ENCODE measurements at regions not wholly inside any gene's neighbourhood (a gene's known extent, or its start where the extent isn't known, plus 50 kb on each side); places are given as distances from the start of the nearest gene placed in this dataset.
"Not testable (repeated sequence)": the region's sequence is repeated elsewhere in the genome, so short reads cannot be mapped to it uniquely, and the experiment has no call there.

- DNase-seq (ENCODE audit: low read depth in 2 of 2) = no peak
Measured at GRCh38 chr1:212495766-212496494, 63.2 kb downstream of the NENF start.

GRCh38 chr1:212496682-212497081, 64.0 kb downstream of the NENF start:
- DNase-seq (ENCODE audit: low read depth in 2 of 2) = no peak

- DNase-seq (ENCODE audit: low read depth in 2 of 2) = no peak
Measured at GRCh38 chr1:212497553-212497952, 64.8 kb downstream of the NENF start.

DNA sequence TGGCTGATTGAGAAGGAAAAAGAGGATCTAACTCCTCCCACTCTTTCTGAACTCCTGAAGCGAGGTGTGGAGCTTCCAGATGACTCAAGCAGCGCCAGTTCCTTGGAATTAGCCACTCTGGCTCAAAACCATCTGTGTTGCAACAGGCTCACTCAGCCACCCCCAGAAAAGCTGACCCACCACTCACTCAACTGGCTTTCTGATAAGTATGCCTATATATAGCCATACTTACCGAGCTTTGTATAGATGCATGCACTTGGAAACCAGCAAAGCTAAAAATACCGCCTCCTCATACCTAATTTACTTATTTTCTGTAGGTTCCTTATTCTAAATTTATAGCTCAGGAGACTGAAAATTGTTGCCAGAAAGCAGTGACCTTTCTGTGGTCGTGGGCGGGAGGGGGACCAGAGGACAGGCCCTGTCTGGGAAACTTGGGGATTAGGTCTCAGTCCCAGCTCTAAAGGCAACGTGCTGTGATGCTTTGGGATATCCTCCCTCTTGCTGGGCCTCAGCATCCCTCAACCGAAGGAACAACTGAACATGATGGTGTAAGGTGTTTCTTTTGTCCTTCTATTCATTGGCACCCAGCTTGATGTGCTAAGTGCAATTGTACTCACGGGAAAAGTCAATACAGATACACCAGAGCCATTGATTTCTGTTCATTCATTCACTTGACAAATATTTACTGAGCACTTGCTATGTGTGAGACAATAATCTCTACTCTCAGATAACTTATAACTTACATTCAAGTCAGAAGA, 65.7 kb downstream of the NENF start:
- no peak for DNase-seq (ENCODE audit: low read depth in 2 of 2)

DNA sequence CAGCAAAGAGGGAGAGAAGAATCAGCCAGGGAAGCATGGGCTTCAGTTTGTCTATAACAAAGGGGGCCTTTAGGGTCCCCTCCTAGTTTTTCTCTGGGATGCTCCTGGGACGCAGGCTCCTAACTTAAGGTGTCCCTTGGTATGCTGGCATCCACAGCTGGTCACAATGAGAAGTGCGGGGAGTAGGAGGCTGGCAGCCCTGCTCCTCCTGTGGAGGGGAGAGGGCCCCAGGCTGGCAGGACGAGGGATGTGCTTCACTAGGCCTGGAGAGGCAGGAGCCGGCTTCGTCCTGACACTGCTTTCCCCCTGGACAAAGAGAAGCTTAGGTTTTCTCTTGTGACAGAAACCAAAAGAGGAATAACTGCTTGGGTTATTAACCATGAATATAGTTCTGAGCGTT, 67.6 kb downstream of the NENF start:
- DNase-seq (ENCODE audit: low read depth in 2 of 2) = no peak

DNA sequence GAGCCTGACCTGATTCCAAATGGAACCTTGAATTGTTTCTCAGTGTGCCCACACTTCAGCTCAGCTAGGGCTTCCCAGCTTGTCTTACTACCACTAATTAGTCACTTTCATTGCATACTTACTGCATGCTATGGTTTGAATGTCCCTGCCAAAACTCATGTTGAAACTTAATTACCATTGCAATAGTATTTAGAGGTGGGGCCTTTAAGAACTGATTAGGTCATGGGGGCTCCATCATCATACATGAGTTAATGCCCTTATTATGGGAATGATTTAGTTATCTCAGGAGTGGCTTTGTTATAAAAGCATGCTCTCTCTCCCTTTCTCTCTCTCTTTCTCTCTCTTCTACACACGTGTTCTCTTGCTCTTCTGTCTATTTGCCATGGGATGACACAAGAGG, 68.3 kb downstream of the NENF start:
- no peak for DNase-seq (ENCODE audit: low read depth in 2 of 2)

GRCh38 chr1:212503714-212504113, 71.0 kb downstream of the NENF start:
- DNase-seq (ENCODE audit: low read depth in 2 of 2) = no peak

DNA sequence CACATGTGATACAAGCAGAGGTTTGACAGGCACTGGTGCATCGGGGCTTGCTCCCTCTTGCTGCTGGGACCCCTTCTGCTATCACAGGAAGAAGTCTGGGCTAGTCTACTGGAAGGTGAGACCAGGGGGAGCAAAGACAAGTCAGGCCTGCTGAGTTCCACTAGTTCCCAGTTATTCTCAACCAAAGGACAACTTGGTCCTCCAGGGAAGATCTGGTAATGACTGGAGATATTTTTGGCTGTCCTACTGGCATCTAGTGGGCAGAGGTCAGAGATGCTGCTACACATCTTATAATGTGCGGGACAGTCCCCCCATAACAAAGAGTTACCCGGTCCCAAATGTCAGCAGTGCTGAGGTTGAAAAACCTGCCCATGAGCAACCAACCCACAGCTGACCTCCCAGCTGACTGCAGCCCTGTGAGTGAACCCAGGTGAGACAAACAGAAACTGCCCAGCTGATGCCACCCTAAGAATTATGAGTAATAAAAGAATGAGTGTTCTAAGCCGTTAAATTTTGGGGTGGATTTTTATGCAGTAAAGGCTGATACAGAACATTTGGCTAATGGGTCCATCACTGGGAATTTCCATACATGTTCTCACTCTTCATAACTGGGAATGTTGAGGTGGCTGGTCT, 71.6 kb downstream of the NENF start:
- no peak for DNase-seq (ENCODE audit: low read depth in 2 of 2)

GRCh38 chr1:212506666-212507065, 73.9 kb downstream of the NENF start:
- no peak for DNase-seq (ENCODE audit: low read depth in 2 of 2)

- no peak for DNase-seq (ENCODE audit: low read depth in 2 of 2)
Measured at GRCh38 chr1:212507369-212507768, 74.6 kb downstream of the NENF start.

- DNase-seq (ENCODE audit: low read depth in 2 of 2) = no peak
Measured at GRCh38 chr1:212512816-212513559, 80.3 kb downstream of the NENF start.

DNA sequence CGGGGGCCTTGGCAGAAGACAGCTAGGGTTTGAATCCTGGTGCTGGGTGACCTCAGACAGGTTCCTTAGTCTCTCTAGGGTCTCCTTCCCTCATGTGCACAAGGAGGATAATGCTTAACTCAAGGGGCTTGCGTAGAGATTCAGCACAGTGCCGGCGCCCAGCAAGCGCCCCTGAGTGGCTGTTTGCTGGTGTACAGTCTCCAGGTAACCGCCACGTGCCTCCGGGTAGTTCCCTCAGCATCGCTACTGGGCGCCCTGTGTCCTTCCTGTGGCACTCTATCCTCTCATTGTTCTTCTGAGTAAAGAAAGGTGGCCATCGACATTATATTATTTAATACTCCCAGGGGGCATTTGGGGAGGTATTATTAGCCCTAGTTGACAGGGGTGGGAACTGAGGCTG, 80.9 kb downstream of the NENF start:
- DNase-seq (ENCODE audit: low read depth in 2 of 2) = no peak

DNA sequence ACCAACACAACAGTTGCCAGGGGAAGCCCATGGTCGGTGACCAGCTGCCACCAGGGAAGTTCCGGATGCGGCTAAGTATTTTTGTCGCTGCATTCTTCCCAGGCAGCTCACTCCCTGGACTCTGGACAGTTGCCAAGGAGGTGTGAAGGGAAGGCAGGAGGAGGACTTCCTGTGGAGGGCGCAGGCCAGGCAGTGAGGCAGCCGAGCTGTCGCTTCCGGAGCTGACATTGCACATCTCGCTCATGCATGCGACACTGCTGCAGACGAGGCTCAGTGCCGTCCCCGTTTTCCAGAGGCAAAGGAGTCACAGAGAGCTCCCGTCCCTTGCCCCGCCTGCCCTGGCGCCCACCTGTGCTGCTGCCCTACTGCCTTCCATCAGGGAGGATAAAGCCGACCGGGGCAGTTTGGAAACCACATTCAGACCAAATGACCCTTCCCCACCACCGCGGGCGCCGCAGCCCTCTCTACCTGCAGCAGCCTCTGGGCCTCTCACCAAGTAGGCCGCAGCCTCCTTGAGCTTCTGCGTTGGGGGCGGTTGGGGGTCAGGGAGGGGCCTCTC, 81.4 kb downstream of the NENF start:
- peak; percentile 58 to 87 for DNase-seq (ENCODE audit: low read depth in 2 of 2)

GRCh38 chr1:212514782-212515181, 82.1 kb downstream of the NENF start:
- DNase-seq (ENCODE audit: low read depth in 2 of 2) = no peak

- no peak for DNase-seq (ENCODE audit: low read depth in 2 of 2)
Measured at GRCh38 chr1:212515329-212515760, 82.6 kb downstream of the NENF start.

DNA sequence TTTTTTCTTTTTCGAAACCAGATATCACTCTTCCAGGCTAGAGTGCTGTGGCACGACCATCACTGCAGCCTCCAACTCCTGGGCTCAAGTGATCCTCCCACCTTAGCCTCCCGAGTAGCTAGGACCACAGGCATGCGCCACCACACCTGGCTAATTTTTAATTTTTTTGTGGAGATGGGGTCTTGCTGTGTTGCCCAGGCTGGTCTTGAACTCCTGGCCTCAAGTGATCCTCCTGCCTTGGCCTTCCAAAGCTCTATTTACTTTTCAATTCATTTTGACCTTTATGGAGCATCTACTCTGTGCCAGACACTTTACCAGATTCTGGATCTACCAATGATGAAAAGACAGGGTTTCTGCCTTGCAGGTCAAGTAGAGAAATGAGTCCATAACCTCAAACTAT, 83.3 kb downstream of the NENF start:
- DNase-seq (ENCODE audit: low read depth in 2 of 2) = not testable (repeated sequence)

DNA sequence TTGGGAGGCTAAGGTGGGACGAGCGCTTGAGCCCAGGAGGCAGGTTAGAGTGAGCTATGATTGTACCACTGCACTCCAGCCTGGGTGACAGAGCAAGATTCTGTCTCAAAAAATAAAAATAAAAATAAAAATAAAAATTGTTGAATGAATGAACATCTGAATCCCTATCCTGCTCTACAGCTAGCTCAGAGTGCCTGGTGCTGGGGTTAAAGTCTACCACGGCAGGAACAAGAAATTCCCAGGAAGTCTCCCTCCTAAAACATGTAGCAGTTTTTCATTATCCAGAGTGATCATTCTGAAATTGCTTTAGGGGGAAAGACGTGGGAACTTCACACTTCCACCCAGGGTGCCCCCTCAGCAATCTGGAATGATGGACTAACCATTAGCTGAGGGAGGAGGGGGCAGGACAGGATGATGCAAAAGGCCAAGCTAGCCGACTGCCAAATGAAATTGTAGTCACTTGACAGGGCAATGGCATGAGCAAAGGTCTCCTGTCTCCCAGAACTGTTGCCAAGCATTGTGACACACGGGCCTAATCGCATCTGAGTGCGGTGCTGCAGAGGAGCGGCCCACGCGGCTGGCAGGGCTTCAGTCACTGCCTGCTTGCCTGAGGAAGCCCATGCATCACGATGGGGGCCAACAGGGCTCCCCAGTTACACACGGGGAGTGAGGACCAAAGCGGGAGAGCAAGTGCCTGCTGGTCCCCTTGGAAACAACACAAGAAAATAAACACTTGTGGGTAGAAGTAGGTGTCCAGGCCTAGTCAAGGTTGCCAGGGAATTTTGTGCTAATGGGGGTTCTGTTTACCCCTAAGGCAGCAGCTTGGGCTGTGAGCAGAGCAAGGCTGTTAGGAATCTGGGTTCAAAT, 85.7 kb downstream of the NENF start:
- DNase-seq (ENCODE audit: low read depth in 2 of 2) = peak in 1 of 2 donors; percentile 76

GRCh38 chr1:212519131-212519530, 86.4 kb downstream of the NENF start:
- no peak for DNase-seq (ENCODE audit: low read depth in 2 of 2)

DNA sequence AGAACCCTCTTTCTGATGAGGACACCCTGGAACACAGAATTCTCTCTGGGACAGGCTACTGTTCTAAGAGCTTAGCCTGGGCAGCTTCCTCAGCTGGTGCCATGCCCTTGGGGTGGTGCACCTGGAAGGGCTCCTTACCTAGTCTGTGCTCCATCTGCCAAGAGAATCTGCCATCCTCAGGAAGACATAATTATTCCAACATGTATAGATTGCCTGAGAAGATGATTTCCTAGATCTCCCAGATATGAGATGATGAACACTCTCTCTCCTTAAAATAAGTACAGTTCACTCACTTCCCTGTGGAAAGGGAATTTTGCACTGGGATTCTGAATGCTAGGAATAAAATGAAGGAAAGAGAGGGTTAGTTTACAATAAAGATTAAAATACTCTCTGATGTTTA, 87.6 kb downstream of the NENF start:
- DNase-seq (ENCODE audit: low read depth in 2 of 2) = no peak

DNA sequence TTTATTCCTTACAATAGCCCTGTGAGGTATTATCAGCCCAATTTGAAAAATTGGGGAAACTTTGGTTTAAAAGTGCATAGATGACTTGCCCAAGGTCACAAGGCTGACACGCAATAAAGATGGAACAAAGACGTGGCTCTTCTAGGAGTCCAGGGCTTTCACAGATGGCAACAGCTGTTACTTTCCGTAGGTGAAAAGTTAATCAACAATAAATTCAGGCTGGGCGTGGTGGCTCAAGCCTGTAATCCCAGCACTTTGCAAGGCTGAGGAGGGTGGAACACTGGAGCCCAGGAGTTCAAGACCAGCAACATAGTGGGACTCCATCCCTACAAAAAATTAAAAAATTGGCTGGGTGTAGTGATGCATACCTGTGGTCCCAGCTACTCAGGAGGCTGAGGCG, 87.8 kb upstream of the ATF3 start:
- no peak for DNase-seq (ENCODE audit: low read depth in 2 of 2)

Measured in dermis microvascular lymphatic vessel endothelial cell (primary cell).